GM12891 (cell line): ENCODE measurements at regions not wholly inside any gene's neighbourhood (a gene's known extent, or its start where the extent isn't known, plus 50 kb on each side); places are given as distances from the start of the nearest gene placed in this dataset.

Experiments used
- POLR2A ChIP-seq: IDR thresholded peaks from 2 replicates; pipeline ENCODE4 v1.6.1; 2011; ENCODE audit warnings: low read depth, low read length, control low read depth
- POLR2AphosphoS5 ChIP-seq: IDR thresholded peaks from 2 replicates; pipeline ENCODE4 v1.6.1; 2011; ENCODE audit warnings: low read depth, low read length, control low read depth
- SPI1 ChIP-seq: IDR thresholded peaks from 2 replicates; pipeline ENCODE4 v1.6.1; 2011; ENCODE audit warnings: low read depth, low read length, control low read depth
- TAF1 ChIP-seq: IDR thresholded peaks from 2 replicates; pipeline ENCODE4 v1.6.1; 2011; ENCODE audit warnings: low read depth, low read length, control low read depth

GRCh38 chr2:16615687-16616615 is 49.7 kb downstream of the CYRIA start:
- no peak for TF ChIP-seq POLR2A
- TF ChIP-seq SPI1, result no peak
- no peak for TF ChIP-seq POLR2AphosphoS5
- TF ChIP-seq TAF1, result no peak
